Cardiac muscle cell (in vitro differentiated cells and primary cell): ENCODE measurements at regions not wholly inside any gene's neighbourhood (a gene's known extent, or its start where the extent isn't known, plus 50 kb on each side); places are given as distances from the start of the nearest gene placed in this dataset.

Experiments
- DNase-seq, 2 donors: peaks; one replicate each; pipeline versions ENCODE4 v3.0.0 to v3.0.0-alpha.2; 2010 to 2017; ENCODE audit warnings: low read depth in 1 of 2, low spot score in 1 of 2
- H3K27ac ChIP-seq: fragments of 200-600 bp; sonication (generic); 2 replicates; pipeline ENCODE4 v1.5.1; 2016
- H3K27me3 ChIP-seq: fragments of 200-600 bp; sonication (generic); 2 replicates; pipeline ENCODE4 v1.6.0; 2016; ENCODE audit warnings: control low read depth
- H3K36me3 ChIP-seq: fragments of 200-600 bp; sonication (generic); 2 replicates; pipeline ENCODE4 v1.5.1; 2016; ENCODE audit warnings: control low read depth
- H3K4me1 ChIP-seq: fragments of 200-600 bp; sonication (generic); 2 replicates; pipeline ENCODE4 v1.8.1; 2017; ENCODE audit warnings: low read depth, mild to moderate bottlenecking, mixed run types
- H3K4me3 ChIP-seq: fragments of 200-600 bp; sonication (generic); 2 replicates; pipeline ENCODE4 v1.5.1; 2016; ENCODE audit warnings: mild to moderate bottlenecking
- H3K9me3 ChIP-seq: fragments of 200-600 bp; sonication (generic); 2 replicates; pipeline ENCODE4 v1.5.1; 2017; ENCODE audit warnings: low read depth, mild to moderate bottlenecking, control low read depth
- TF ChIP-seq, protein P1 (sequence below): IDR thresholded peaks from 2 replicates; pipeline ENCODE4 v1.5.1; 2012; ENCODE audit warnings: low read depth, mild to moderate bottlenecking, low read length

DNA sequence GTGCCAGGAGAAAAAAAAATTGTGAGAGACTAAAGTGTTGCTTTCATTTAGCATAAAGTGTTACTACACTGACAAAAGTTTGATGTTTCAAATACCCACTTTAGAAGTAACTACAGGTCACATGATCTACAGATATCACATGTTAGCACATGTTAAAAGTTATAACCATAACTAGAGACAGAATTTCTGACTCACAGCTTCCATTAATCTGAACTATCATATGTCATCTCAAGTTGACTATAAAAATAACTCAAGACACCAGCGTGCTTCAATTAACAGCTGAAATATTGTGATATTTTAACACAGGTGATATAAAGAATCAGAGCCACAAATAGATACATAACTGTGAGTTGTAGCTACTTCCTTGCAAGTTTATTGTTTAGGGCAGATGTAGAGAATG, 591.5 kb upstream of the PITX2 start:
- H3K4me1 ChIP-seq: no peaks in the 10 kb centered on the region
- no peaks in the 10 kb centered on the region for H3K36me3 ChIP-seq
- H3K27me3 ChIP-seq: no peaks in the 10 kb centered on the region
- TF ChIP-seq, protein P1, sequence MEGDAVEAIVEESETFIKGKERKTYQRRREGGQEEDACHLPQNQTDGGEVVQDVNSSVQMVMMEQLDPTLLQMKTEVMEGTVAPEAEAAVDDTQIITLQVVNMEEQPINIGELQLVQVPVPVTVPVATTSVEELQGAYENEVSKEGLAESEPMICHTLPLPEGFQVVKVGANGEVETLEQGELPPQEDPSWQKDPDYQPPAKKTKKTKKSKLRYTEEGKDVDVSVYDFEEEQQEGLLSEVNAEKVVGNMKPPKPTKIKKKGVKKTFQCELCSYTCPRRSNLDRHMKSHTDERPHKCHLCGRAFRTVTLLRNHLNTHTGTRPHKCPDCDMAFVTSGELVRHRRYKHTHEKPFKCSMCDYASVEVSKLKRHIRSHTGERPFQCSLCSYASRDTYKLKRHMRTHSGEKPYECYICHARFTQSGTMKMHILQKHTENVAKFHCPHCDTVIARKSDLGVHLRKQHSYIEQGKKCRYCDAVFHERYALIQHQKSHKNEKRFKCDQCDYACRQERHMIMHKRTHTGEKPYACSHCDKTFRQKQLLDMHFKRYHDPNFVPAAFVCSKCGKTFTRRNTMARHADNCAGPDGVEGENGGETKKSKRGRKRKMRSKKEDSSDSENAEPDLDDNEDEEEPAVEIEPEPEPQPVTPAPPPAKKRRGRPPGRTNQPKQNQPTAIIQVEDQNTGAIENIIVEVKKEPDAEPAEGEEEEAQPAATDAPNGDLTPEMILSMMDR: no peak
- H3K4me3 ChIP-seq: no peak overlapping the region
- no peak overlapping the region for H3K27ac ChIP-seq
- no peak for DNase-seq
- H3K9me3 ChIP-seq: no peaks in the 10 kb centered on the region

DNA sequence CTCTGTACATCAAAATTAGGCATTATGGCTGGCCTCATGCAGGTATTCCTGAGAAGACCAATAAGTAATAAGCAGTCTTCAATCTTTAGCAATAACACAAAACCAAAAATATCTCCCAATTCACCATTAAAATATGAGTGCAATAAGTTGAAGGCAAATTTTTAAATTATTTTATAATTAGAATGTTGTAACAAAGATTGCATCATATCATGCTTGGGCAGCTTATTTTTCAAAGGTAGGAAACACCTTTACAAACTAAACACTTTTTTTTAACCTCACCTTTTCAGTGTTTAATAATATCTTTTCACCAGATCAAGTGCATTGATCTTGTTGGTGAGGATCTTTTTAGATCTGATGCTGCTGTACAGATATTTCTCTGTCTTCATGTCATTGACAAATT, 592.9 kb upstream of the PITX2 start:
- no peak overlapping the region for H3K4me3 ChIP-seq
- no peaks in the 10 kb centered on the region for H3K27me3 ChIP-seq
- no peaks in the 10 kb centered on the region for H3K9me3 ChIP-seq
- H3K27ac ChIP-seq: no peak overlapping the region
- DNase-seq: no peak
- H3K36me3 ChIP-seq: no peaks in the 10 kb centered on the region
- no peaks in the 10 kb centered on the region for H3K4me1 ChIP-seq
- TF ChIP-seq, protein P1: no peak

DNA sequence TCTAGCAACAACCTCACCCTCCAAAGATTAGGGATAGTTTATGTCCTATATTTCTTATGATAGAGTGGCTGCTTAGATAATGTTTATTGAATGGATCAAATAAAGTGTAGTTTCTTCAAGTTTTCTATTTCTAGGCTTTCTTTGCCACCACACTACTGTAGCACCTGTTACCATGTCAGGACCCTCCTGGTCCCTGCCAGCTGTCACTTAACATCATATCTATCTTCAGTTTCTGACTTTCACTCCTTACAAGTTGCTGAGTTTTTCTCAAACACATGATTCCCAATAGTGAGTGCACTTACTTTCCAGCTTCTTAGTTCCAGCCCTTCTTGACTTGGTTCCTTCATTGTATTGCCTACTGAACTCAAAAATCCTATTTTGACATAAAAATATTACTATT, 593.9 kb upstream of the PITX2 start:
- TF ChIP-seq, protein P1: no peak
- no peak overlapping the region for H3K27ac ChIP-seq
- no peaks in the 10 kb centered on the region for H3K27me3 ChIP-seq
- H3K36me3 ChIP-seq: no peaks in the 10 kb centered on the region
- H3K4me3 ChIP-seq: no peak overlapping the region
- no peaks in the 10 kb centered on the region for H3K9me3 ChIP-seq
- DNase-seq: no peak
- no peaks in the 10 kb centered on the region for H3K4me1 ChIP-seq

DNA sequence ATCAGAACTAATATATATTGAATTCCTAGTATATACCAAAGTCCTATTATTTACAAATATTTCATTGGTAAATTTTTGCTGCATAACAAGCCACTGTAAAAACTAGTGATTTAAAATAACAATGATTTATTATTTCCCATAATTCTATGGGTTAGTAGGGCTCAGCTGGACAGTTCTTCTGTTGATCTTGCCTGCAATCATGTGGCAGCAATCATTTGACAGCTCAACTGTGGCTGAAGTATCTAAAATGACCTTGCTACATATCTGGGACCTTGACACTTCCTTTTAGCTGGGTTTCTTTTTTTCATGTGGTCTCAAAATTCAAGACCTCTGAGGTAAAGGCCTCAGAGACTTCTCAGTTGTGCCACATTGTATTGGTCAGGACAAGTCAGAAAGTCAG, 598.5 kb upstream of the PITX2 start:
- Histone ChIP-seq H3K36me3 (no peaks in the 10 kb centered on the region), H3K9me3 (no peaks in the 10 kb centered on the region), H3K4me3 (no peak overlapping the region), H3K4me1 (no peaks in the 10 kb centered on the region), H3K27ac (no peak overlapping the region), H3K27me3 (no peaks in the 10 kb centered on the region)
- no peak for DNase-seq
- TF ChIP-seq, protein P1: no peak

DNA sequence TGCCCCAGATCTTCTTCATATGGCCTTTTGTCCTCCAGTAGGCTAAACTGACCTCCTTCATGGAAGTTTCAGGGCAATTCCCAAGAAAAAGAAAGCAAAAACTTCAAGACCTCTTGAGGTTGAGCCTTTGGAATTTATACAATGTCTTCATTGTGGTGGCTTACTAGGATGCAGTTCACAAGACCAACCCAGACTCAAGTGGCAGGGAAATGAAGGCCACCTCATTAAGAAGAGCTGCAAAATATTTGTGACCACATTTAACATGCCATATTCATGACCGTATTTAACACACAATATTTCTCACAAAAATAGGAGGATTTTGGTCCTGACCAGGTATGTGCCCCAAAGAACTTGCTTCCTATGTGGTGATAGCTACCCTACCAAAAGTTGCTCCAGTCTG, 605.5 kb upstream of the PITX2 start:
- H3K9me3 ChIP-seq: no peaks in the 10 kb centered on the region
- DNase-seq: no peak
- H3K4me1 ChIP-seq: no peaks in the 10 kb centered on the region
- H3K27ac ChIP-seq: no peak overlapping the region
- H3K27me3 ChIP-seq: no peaks in the 10 kb centered on the region
- no peaks in the 10 kb centered on the region for H3K36me3 ChIP-seq
- TF ChIP-seq, protein P1: no peak
- no peak overlapping the region for H3K4me3 ChIP-seq

DNA sequence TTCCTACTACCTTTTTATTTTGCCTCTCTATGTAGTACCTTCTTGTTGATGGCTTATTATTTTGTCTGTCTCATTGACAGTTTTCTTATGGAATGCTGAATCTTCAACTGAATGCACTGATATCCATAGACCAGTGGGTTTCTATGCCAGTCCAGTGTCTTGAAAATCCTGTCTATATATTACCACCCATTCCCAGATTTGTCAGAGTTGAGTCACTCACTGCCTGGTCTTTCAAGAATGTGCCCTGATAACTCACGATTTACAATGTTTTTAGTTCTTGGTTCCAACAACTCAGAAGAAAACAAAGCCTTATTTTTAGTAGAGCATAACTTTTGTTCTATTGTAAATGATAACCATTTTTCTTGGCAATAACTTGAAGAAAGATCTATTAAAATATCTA, 606.0 kb upstream of the PITX2 start:
- Histone ChIP-seq H3K27me3 (no peaks in the 10 kb centered on the region), H3K4me1 (no peaks in the 10 kb centered on the region), H3K4me3 (no peak overlapping the region), H3K36me3 (no peaks in the 10 kb centered on the region), H3K9me3 (no peaks in the 10 kb centered on the region), H3K27ac (no peak overlapping the region)
- DNase-seq: no peak
- TF ChIP-seq, protein P1: no peak
